GM21526 (cell line): ENCODE measurements at regions not wholly inside any gene's neighbourhood (a gene's known extent, or its start where the extent isn't known, plus 50 kb on each side); places are given as distances from the start of the nearest gene placed in this dataset.

Experiments
- ATAC-seq: cut with Tn5 transposase; IDR thresholded peaks from one replicate; pipeline ENCODE4 v1.9.1; 2021; ENCODE audit warnings: moderate library complexity; ENCODE audit not compliant: unreplicated experiment, low FRiP score

DNA sequence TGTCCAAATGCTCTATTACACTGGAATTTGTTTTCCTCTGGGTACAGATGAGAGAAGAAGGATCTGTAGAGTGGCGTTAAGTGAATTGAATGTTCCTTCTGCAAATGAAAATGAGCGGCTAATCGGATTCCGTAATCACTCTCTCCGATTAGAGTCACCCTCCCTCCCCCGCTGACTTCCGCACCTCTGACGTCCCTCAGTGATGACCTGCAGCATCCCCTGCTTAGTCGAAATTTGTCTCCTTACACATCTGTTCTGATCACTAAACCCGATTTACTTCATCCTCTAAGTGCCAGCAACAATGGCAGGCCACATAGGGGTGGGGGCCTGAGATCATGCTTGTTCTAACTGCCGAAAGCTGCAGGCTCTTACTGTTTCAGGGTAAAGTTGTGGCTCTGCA lies 378.7 kb downstream of the SEC16B start:
- ATAC-seq: no peak

- no peak for ATAC-seq
These were observed 380.7 kb downstream of the SEC16B start for GRCh38 chr1:177589166-177589565.

DNA sequence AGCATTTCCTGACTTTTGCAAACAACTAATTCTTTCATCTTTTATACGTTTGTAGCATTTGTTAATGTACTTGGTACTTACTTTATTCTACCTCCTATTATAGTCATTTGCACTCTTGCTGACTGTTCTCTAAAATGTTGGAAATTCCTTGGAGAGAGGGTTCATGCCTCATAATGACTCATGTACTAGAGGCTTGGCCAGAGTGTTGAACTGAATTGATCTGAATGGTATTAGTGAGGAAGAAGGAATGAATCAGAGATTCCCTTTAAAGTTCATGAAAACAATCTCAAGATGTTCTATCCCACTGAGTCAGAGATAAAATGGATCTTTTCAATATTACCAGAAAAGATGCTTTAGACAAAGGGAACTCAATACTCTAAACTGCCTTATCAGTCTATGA lies 383.4 kb downstream of the SEC16B start:
- ATAC-seq: no peak

- ATAC-seq: no peak
These were observed 384.3 kb downstream of the SEC16B start for GRCh38 chr1:177585302-177586220.

DNA sequence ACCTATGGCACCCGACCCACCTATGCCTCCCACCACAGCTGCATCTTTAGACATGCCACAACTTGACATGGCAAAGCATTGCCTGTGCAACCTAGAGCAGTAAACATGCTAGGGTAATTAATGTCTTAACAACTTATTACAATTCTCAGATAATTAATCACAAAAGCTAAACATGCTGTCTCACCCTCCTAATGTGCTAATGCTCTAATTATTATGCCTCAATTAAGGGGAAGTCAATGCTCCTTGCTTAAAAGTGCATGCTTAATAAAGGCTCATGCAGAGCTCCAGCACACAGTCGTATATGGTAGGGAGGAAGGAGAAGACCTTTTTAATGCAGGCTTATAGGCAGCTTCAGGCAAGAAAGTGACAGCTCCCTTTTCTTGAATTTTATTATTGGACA lies 396.0 kb downstream of the SEC16B start:
- ATAC-seq: no peak

GRCh38 chr1:177571485-177572076 lies 398.3 kb downstream of the SEC16B start:
- no peak for ATAC-seq

DNA sequence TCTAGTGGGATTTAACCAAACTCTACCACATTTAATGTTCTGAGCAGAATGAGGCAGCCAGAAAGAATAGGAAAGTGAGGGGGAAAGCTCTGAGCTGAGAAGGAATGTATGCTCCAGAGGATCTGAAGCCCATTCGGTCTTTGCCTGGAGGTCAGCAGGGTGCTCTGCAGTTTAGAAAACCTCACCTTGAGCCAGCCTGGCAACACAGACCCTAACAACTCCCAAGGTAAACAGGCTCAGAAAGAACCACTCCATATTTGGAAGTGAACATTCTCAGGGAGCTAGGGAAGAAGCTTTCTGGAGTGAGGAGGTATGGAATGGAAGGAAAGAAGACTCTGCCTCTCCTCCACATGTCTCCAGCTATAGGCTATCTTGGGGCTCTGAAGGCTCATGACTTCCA lies 398.8 kb downstream of the SEC16B start:
- ATAC-seq: no peak

DNA sequence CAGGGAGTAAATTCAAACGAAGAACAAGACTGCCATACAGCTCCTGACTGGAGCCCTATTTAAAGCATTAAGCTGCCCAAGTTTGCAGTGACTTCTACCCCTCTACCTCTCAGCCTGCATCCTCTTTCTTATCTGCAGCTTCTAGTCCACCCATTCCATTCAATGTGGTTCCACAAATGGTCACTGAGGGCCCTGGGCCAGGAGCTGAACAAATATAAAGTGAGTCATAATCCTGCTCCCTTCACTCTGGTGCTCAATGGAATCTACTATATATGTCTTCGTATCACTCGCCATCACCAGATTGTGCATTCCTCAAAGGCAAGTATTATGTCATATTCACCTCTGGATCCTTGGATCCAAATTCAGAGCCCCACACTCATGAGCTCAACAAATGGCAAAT lies 398.7 kb downstream of the BRINP2 start:
- ATAC-seq: no peak

DNA sequence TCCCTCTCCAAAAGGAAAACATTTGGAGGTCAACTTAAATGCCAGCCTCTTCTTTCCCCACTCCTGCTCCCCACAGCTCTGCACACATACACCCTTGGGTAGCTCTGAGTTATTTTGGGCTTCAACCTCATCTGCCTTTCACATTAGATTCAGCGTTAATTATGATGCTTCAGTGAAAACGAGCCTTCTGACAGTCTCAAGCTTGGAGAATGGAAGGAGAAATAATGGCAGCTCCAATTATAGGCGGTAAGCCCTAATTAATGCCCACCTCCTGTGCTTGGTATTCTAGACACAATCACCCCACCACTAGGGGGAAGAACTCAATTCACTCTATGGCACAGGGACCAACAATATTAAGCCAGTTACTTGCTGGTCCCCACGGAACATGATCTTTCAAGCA lies 397.9 kb downstream of the BRINP2 start:
- ATAC-seq: no peak

DNA sequence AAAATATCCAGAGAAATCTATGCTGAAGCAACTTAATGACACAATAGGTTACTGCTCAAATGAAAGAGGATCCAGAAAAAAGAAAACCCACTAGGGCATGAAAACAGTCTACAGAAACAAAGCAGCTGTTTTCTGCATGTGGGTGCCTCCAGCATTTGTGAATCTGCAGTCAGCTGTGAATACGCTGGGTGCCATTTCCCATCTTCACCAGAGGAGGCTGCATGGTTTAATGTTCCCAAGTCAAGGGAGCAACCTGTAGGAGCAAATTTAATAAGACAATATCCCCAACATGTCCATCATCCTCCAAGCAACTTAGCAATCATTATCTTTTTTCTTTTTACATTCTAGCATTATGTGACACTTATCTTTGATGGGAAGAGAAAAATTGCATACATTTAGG lies 396.6 kb downstream of the BRINP2 start:
- ATAC-seq: no peak

- ATAC-seq: no peak
These were observed 395.7 kb downstream of the BRINP2 start for GRCh38 chr1:177566495-177566894.

- no peak for ATAC-seq
These were observed 390.7 kb downstream of the BRINP2 start for GRCh38 chr1:177561436-177561835.

DNA sequence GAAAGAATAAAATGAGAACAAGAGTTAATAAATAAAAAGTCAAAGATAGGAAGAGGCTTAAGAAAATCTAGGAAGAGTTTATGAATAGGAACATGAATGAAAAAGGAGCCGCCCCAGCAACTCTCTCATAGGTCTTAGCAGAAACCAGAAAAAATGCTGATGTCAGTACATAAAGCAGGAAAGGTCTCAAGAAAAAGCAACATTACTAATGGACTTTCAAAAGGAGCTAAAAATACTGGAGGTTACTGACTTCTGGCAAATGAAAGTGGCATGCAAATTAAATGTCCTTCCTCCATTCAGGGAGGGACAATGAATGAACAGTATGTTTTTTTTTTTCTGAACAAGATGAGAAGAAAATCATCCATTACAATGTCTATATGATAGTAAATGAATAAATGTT lies 387.6 kb downstream of the BRINP2 start:
- no peak for ATAC-seq

DNA sequence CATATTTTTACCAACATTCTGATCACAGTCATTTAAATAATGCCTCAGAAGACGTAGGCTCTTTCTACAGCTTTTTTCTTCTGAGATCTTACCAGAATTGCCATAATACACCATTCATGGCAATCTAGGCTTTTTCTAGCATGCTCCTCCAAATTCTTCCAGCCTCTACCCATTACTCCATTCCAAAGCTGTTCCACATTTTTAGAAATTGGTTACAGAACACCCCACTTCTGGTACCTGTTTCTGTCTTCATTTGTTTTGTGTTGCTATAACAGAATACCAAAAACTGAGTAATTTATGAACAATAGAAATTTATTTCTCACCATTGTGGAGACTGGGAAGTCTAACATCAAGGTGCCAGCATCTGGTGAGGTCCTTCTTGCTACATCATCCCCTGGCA lies 385.4 kb downstream of the BRINP2 start:
- no peak for ATAC-seq

GRCh38 chr1:177547200-177547599 lies 376.4 kb downstream of the BRINP2 start:
- no peak for ATAC-seq

DNA sequence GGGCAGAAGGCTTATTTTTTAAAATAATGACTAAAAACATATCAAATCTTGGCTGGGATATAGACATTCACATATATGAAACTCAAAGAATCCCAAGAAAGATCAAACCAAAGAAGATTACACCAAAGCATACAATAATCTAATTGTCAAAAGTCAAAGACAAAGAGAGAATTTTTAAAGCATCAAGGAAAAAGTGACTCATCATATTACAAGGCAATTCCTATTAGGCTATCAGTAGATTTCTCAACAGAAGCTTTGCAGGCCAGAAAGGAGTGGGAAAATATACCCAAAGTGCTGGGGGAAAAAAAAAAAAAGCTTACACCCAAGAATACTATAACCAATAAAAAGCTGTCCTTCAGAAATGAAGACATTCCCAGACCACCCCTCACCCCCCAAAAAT lies 375.6 kb downstream of the BRINP2 start:
- ATAC-seq: no peak

DNA sequence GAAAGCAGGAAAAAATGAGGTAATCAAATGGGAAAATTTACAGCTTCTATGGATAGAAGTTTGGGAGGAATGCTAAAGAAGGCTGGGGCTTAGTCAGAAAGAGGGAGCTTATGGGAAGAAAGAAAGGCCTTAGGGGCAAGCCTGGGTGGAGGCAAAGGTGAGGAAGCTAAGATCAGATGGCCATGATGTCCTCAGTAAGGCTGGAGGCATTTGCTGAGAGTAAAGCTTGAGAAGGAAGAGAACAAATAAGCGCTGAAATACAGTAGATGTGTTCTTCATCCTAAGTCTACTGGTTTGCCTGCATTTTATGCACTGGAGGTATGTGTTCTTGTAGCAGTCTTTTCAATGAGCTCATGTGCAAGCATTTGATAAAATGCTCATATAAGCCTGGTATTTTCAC lies 355.4 kb downstream of the BRINP2 start:
- ATAC-seq: no peak

- ATAC-seq: no peak
These were observed 354.4 kb downstream of the BRINP2 start for GRCh38 chr1:177525176-177525575.

GRCh38 chr1:177517546-177517945 lies 346.8 kb downstream of the BRINP2 start:
- no peak for ATAC-seq

DNA sequence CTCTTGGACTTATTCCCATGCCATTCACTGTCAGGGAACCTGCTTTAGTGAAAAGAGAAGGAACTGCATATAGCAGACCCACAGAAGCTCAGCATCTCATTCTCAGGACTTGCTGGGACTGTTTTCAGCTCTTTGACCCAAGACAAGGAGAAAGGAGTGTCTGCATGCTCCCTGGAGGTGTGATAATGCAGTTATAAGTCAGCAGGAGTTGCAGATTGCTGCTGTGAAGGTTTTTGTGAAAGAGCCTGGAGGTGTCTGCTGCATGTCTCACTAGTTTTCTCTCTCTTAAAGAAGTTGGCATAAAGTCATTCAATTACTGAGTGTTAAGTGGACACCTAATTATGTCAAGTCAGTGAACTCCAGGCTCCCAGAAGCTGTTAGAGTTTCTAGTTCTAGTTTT lies 343.4 kb downstream of the BRINP2 start:
- ATAC-seq: no peak

DNA sequence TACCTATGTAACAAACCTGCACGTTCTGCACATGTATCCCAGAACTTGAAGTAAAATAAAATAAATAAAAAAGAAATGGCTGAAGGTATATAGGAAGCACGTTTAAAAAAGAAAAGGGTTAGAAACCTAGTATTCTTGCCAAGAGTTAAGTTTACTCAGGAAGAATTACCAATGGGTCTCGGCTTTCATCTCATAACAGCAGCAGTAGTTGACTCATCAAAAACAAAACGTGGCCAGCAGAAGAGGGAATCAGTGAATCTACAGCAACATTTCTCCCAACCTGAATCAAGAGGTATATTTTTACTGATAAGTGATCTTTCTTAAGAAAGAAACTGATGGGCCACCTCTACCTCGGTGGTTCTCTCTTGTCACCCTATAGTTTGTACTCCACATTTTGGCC lies 340.3 kb downstream of the BRINP2 start:
- no peak for ATAC-seq

GRCh38 chr1:177505905-177506590 lies 335.3 kb downstream of the BRINP2 start:
- ATAC-seq: no peak
